Activated CD4-positive, CD25-positive, alpha-beta regulatory T cell treated with anti-CD3 and anti-CD28 coated beads, Interleukin-2, amount 50 U/mL, for 16 hours (primary cell): ENCODE measurements at regions not wholly inside any gene's neighbourhood (a gene's known extent, or its start where the extent isn't known, plus 50 kb on each side); places are given as distances from the start of the nearest gene placed in this dataset.

Experiments used
- DNase-seq: peaks from one replicate; pipeline ENCODE4 v3.0.0-alpha.2; 2020; ENCODE audit warnings: low read depth, low spot score

GRCh38 chr2:120567128-120567527 lies 168.5 kb upstream of the GLI2 start:
- no peak for DNase-seq

- DNase-seq = no peak
These were observed 167.3 kb upstream of the GLI2 start for GRCh38 chr2:120568089-120568974.

GRCh38 chr2:120568975-120569268 lies 166.7 kb upstream of the GLI2 start:
- DNase-seq = no peak

GRCh38 chr2:120570001-120570400 lies 165.7 kb upstream of the GLI2 start:
- no peak for DNase-seq

GRCh38 chr2:120570546-120570945 lies 165.1 kb upstream of the GLI2 start:
- DNase-seq = no peak

- no peak for DNase-seq
These were observed 164.5 kb upstream of the GLI2 start for GRCh38 chr2:120571015-120571728.

GRCh38 chr2:120572226-120572625 lies 163.4 kb upstream of the GLI2 start:
- DNase-seq = no peak

GRCh38 chr2:120574620-120575019 lies 161.0 kb upstream of the GLI2 start:
- DNase-seq = no peak

- DNase-seq = no peak
These were observed 159.7 kb upstream of the GLI2 start for GRCh38 chr2:120575966-120576365.

- DNase-seq = no peak
These were observed 158.9 kb upstream of the GLI2 start for GRCh38 chr2:120576509-120577474.

- no peak for DNase-seq
These were observed 157.9 kb upstream of the GLI2 start for GRCh38 chr2:120577721-120578295.

- no peak for DNase-seq
These were observed 156.9 kb upstream of the GLI2 start for GRCh38 chr2:120578576-120579352.

GRCh38 chr2:120579916-120580685 lies 155.6 kb upstream of the GLI2 start:
- DNase-seq = no peak

GRCh38 chr2:120580709-120581108 lies 155.0 kb upstream of the GLI2 start:
- DNase-seq = no peak

GRCh38 chr2:120583121-120583520 lies 152.5 kb upstream of the GLI2 start:
- no peak for DNase-seq

GRCh38 chr2:120583851-120584570 lies 151.7 kb upstream of the GLI2 start:
- no peak for DNase-seq

GRCh38 chr2:120586507-120587278 lies 149.0 kb upstream of the GLI2 start:
- no peak for DNase-seq

GRCh38 chr2:120587279-120587996 lies 148.2 kb upstream of the GLI2 start:
- no peak for DNase-seq
